ENCODE measurements at regions not wholly inside any gene's neighbourhood (a gene's known extent, or its start where the extent isn't known, plus 50 kb on each side); places are given as distances from the start of the nearest gene placed in this dataset.

DNA sequence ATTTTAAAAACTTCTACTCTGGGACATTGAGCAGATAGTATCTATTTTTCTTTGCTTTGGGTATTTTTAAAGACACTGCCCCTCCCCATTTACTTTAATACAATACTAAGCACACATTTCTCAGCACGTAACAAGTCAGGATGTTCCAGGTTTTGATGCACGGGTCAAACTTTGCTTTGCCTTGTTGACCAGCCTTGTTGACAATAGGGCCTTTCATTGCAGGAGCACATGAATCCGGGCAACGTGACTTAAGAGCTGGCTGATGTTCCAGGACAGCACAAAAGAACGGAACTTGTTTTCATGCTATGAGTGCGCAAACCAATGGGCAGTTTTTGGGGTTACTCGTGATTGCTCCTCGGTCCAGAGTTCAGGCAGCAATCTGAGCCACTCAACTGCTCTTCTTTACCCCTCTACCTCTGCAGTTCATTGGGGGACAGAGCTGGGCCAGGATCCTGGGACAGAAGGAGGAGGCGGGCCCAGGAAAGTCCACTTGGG is 78.6 kb upstream of the SLC22A16 start:
- TF ChIP-seq, protein P1, sequence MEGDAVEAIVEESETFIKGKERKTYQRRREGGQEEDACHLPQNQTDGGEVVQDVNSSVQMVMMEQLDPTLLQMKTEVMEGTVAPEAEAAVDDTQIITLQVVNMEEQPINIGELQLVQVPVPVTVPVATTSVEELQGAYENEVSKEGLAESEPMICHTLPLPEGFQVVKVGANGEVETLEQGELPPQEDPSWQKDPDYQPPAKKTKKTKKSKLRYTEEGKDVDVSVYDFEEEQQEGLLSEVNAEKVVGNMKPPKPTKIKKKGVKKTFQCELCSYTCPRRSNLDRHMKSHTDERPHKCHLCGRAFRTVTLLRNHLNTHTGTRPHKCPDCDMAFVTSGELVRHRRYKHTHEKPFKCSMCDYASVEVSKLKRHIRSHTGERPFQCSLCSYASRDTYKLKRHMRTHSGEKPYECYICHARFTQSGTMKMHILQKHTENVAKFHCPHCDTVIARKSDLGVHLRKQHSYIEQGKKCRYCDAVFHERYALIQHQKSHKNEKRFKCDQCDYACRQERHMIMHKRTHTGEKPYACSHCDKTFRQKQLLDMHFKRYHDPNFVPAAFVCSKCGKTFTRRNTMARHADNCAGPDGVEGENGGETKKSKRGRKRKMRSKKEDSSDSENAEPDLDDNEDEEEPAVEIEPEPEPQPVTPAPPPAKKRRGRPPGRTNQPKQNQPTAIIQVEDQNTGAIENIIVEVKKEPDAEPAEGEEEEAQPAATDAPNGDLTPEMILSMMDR (IDR thresholded peaks at IDR 0.05): no peak
- no peak for TF ChIP-seq EZH2 (IDR thresholded peaks at IDR 0.05; ENCODE audit: borderline replicate concordance, insufficient read depth, low read depth, low read length, poor library complexity, severe bottlenecking)
